Activated CD8-positive, alpha-beta memory T cell treated with anti-CD3 and anti-CD28 coated beads, Interleukin-2, amount 50 U/mL, for 24 hours (primary cell): ENCODE measurements at regions not wholly inside any gene's neighbourhood (a gene's known extent, or its start where the extent isn't known, plus 50 kb on each side); places are given as distances from the start of the nearest gene placed in this dataset.

Experiments used
- DNase-seq: peaks from one replicate; pipeline ENCODE4 v3.0.0-alpha.2; 2020; ENCODE audit errors: extremely low read depth

DNA sequence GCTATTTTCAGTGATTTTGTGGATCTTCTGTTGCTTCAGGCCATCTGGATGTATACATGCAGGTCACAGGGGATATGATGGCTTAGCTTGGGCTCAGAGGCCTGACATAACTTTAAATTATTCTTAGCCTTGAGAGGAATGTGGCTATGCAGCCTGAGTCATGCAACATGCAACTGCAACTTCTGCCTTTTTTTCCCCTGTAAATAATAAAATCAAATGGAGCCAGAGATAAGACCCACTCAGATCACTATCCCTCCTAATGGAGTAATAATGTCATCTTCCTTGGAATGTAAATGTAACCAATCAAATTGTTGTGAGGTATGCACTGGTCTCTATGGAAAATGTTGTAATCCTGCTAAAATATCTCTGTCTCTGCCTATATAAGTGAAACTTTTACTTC, 54.9 kb downstream of the MAGEB17 start:
- no peak for DNase-seq

- DNase-seq, result no peak
Observed at GRCh38 chrX:16223385-16223784, 56.1 kb downstream of the MAGEB17 start.

DNA sequence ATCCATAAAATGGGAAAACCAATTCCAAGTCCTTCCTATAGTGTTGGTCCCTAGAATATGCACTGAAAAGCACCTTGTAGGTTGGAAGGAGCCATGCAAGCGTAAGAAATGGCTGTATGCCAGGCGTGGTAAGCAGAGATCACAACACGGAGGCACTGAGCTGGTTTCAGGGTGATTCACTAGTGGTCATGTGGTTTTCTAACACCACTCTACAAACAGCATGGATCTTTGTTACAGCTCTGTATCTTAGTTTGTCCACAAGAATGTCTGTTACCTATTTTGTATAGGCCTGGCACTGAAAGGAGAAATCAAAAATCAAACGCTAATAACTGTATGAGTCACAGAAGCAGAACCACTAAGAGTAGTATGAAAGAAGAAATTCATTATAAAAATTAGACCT, 71.9 kb downstream of the MAGEB17 start:
- DNase-seq, result no peak

- DNase-seq, result no peak
Observed at GRCh38 chrX:16240231-16240905, 73.1 kb downstream of the MAGEB17 start.

DNA sequence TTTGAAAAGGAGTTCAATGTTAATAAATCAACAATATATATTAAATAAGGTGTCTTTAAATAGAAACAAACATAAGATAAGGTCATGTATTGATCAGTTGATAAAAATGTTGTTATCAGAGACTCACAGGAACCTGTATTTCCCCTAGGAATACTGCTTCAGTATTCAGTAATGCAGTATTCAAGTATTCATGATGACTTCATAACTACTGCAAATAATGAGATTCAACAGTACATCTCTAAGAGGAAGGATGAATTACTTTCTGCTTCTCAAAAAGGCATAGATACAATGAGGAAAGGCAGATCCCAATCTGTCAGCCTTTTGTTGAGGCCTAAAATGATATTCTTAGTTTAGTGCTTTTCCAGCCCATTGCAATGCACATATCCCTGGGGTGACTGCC, 73.7 kb downstream of the MAGEB17 start:
- no peak for DNase-seq

- no peak for DNase-seq
Observed at GRCh38 chrX:16250296-16250695, 83.0 kb downstream of the MAGEB17 start.

GRCh38 chrX:16251782-16252181, 84.5 kb downstream of the MAGEB17 start:
- DNase-seq, result no peak

DNA sequence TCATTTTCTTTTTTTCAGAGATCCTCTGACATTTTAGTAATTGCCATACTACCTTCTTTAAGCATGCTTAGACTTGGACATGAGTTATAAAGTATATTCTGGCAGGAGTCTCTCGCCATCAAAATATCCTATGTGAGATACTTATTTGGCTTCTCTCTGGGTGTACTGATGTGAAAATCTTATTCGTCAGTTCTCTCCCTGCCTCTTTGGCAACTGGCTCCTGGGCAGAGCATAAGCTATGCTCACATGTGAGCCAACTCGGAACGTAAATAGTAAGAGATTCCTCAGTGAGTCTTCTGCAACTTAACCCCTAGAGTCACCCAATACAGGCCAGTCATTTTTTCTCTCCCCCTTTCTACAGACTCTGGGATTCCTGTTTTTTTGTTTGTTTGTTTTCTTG, 91.6 kb downstream of the MAGEB17 start:
- no peak for DNase-seq

- DNase-seq, result no peak
Observed at GRCh38 chrX:16267431-16267830, 100.2 kb downstream of the MAGEB17 start.

DNA sequence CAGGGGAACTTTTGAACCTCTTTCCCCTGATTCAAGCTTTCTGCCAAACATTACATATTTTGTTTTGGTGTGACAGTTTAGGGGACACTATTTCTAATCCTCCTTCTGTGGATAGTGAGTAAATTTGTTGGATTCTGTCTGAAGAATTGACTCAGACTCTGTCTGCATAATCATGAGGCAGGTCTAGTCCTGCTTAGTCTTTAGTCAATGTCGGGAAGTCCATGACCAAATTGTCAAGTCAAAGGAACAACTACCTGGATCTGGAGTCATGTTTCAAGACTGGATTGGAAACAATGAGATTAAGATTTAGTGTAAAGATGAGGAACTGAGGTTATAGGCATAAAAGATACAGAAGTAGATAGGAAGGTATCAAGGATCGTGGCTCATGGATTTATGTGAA, 100.9 kb downstream of the MAGEB17 start:
- DNase-seq, result no peak

GRCh38 chrX:16278927-16279326, 111.6 kb downstream of the MAGEB17 start:
- DNase-seq, result no peak

DNA sequence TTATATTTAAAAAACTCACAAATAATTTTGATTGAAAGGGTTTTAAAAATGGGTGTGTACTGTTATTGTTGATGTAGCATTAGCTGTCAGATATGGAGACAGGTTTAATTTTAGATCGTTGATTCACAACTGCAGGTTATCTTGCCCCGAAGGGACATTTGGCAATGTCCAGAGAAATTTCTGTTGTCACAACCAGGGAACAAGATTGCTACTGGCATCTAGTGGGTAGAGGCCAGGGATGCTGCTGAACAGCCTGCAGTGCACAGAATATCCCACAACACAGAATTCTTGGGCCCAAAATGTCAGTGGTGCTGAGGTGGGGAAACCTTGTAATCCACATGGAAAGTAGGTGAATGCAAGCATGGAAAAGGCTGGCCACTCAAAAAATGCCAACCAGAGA, 114.9 kb downstream of the MAGEB17 start:
- no peak for DNase-seq

DNA sequence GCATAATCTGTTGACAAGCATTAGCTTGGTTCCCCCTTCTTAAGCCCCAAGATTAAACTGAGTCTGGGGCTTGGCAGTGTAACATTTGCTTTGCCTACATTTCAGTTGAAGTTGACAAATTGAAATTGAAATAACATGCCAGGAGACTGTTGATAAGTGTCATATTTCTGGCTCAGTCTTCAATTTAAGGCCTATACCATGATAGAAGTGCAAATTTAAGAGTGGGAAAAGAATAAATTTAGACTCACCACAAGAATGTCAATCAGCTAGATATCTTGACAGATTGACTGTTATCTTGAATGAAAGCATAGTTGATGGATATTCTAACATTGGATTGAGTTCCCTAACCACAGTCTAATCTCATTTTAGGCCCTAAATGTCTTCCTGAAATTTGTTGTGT, 117.6 kb downstream of the MAGEB17 start:
- no peak for DNase-seq

- DNase-seq, result no peak
Observed at GRCh38 chrX:16290997-16291396, 123.7 kb downstream of the MAGEB17 start.

GRCh38 chrX:16300831-16301230, 133.6 kb downstream of the MAGEB17 start:
- no peak for DNase-seq

- no peak for DNase-seq
Observed at GRCh38 chrX:16304751-16305150, 137.5 kb downstream of the MAGEB17 start.

DNA sequence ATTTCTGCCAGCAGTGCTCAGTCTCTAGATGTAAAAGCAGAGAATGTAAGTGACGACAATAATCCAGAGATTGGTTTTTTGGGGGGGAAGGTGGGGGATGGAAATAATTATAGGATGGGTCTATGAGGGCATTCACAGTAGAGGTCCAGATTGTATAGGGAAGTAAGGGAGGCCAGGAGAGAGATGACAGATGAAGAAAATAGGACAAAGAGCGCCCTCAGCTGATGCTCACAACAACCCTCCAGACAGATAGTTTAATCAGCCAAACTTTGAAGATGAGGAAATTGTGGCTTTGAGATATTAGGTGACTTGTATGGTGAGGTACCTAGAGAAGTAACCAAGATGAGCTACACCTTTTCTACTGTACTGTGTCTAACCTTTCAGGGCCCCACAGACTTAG, 137.9 kb downstream of the MAGEB17 start:
- DNase-seq, result no peak

DNA sequence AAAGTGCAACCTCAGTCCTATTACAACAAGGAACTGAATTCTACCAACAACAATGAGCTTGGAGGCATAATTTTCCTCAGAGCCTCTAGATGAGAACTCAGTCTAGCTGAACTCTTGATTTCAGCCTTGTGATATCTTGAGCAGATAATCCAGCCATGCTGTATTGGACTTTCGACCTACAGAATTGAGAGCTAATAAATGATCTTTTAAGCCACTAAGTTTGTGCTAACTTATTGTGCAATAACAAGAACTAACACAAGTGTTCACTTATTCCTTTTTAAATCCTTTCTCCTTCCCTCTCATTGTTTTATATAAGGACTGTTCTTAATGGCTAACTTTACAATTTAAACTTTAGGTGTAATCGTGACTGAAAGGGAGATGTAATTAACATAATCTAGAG, 140.7 kb downstream of the MAGEB17 start:
- no peak for DNase-seq

- no peak for DNase-seq
Observed at GRCh38 chrX:16308773-16309172, 141.5 kb downstream of the MAGEB17 start.

DNA sequence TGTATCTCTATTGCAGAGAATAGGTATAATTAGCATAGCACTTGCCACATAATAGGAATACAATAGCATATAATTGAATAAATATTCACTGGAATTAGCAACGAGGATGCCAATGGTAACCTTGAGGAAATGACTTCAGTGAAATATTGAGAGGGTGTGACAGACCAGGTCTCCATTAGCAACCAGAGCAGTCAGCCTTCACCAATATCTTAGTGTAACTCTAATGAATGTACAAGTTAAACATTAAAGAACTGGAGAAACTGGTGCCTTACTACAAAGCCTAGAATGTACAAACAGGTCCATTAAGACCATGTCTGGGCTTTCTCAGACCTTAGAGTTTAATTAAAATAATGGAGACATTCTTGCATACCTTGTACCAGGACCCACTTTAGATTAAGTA, 143.0 kb downstream of the MAGEB17 start:
- DNase-seq, result no peak

DNA sequence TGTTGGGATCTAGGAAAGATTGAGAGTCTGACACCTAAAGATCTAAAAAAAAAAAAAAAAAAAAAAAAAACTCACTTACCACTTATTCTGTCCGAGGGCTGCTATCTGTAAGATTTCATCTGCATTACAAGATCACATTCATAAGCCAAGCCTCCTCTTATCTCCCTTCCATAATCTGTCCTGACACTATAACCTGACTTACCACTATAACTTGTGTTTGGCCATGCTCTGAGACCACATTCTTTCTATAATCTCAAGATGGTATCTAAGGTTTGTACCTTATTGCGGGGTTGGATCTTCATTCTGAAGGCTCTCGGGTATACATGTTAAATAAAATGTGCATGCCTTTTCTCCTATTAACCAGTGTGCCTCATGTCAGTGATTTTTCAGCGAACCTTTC, 144.4 kb downstream of the MAGEB17 start:
- DNase-seq, result no peak

GRCh38 chrX:16312761-16313623, 145.7 kb downstream of the MAGEB17 start:
- no peak for DNase-seq

- no peak for DNase-seq
Observed at GRCh38 chrX:16316331-16316730, 149.1 kb downstream of the MAGEB17 start.
